HG02798 (cell line): ENCODE measurements at regions not wholly inside any gene's neighbourhood (a gene's known extent, or its start where the extent isn't known, plus 50 kb on each side); places are given as distances from the start of the nearest gene placed in this dataset.
"Not testable (repeated sequence)": the region's sequence is repeated elsewhere in the genome, so short reads cannot be mapped to it uniquely, and the experiment has no call there.

Source experiments
- ATAC-seq: cut with Tn5 transposase; IDR thresholded peaks from one replicate; pipeline ENCODE4 v1.9.1; 2021; ENCODE audit warnings: mild to moderate bottlenecking; ENCODE audit not compliant: unreplicated experiment, poor library complexity

GRCh38 chr7:87007038-87007437 lies 52.4 kb downstream of the ELAPOR2 start:
- no peak for ATAC-seq

GRCh38 chr7:87004956-87005355 lies 54.5 kb downstream of the ELAPOR2 start:
- no peak for ATAC-seq

GRCh38 chr7:87003872-87004798 lies 55.3 kb downstream of the ELAPOR2 start:
- peak; percentile 64 for ATAC-seq

GRCh38 chr7:87001214-87001613 lies 58.2 kb downstream of the ELAPOR2 start:
- ATAC-seq, result no peak

- ATAC-seq, result no peak
These were observed 59.1 kb downstream of the ELAPOR2 start for GRCh38 chr7:87000344-87000743.

GRCh38 chr7:86999750-87000149 lies 59.7 kb downstream of the ELAPOR2 start:
- no peak for ATAC-seq

GRCh38 chr7:86995814-86996213 lies 63.6 kb downstream of the ELAPOR2 start:
- no peak for ATAC-seq

- no peak for ATAC-seq
These were observed 64.3 kb downstream of the ELAPOR2 start for GRCh38 chr7:86995052-86995725.

- peak; percentile 18 for ATAC-seq
These were observed 67.7 kb downstream of the ELAPOR2 start for GRCh38 chr7:86991771-86992191.

- ATAC-seq, result peak; percentile 75
These were observed 68.2 kb downstream of the ELAPOR2 start for GRCh38 chr7:86991093-86991769.

GRCh38 chr7:86989407-86989806 lies 70.0 kb downstream of the ELAPOR2 start:
- ATAC-seq, result no peak

- not testable (repeated sequence) for ATAC-seq
These were observed 71.6 kb downstream of the ELAPOR2 start for GRCh38 chr7:86987834-86988233.

- not testable (repeated sequence) for ATAC-seq
These were observed 72.1 kb downstream of the ELAPOR2 start for GRCh38 chr7:86987358-86987757.

GRCh38 chr7:86985342-86985741 lies 74.1 kb downstream of the ELAPOR2 start:
- not testable (repeated sequence) for ATAC-seq

- ATAC-seq, result not testable (repeated sequence)
These were observed 75.8 kb downstream of the ELAPOR2 start for GRCh38 chr7:86983654-86984053.

- ATAC-seq, result not testable (repeated sequence)
These were observed 77.5 kb downstream of the ELAPOR2 start for GRCh38 chr7:86981937-86982336.

- ATAC-seq, result no peak
These were observed 78.3 kb downstream of the ELAPOR2 start for GRCh38 chr7:86981127-86981526.

GRCh38 chr7:86980223-86980622 lies 79.2 kb downstream of the ELAPOR2 start:
- no peak for ATAC-seq

GRCh38 chr7:86978808-86979506 lies 80.5 kb downstream of the ELAPOR2 start:
- peak; percentile 91 for ATAC-seq

- no peak for ATAC-seq
These were observed 82.5 kb downstream of the ELAPOR2 start for GRCh38 chr7:86976958-86977357.
